ENCODE measurements at regions not wholly inside any gene's neighbourhood (a gene's known extent, or its start where the extent isn't known, plus 50 kb on each side); places are given as distances from the start of the nearest gene placed in this dataset.

- H3K9me2 ChIP-seq (ENCODE audit: low read depth, low read length), result no peaks in the 10 kb centered on the region
- H3K4me1 ChIP-seq (ENCODE audit: insufficient read depth, low read length, severe bottlenecking), result no peaks in the 10 kb centered on the region
- no peaks in the 10 kb centered on the region for H3K27me3 ChIP-seq (ENCODE audit: insufficient read depth, low read length)
- no peak overlapping the region for H2AFZ ChIP-seq (ENCODE audit: low read length)
- H3K4me3 ChIP-seq (ENCODE audit: low read depth, low read length, poor library complexity, severe bottlenecking), result no peak overlapping the region
- H4K20me1 ChIP-seq (ENCODE audit: insufficient read depth, low read length), result no peaks in the 10 kb centered on the region
- no peak overlapping the region for H3K9ac ChIP-seq (ENCODE audit: low read length)
- no peak for TF ChIP-seq EZH2 (IDR thresholded peaks at IDR 0.05; ENCODE audit: borderline replicate concordance, low read length)
- TF ChIP-seq CTCF (IDR thresholded peaks at IDR 0.05; ENCODE audit: low read length), result no peak
- no peak overlapping the region for H3K27ac ChIP-seq (ENCODE audit: low read depth, low read length, poor library complexity, severe bottlenecking)
- no peaks in the 10 kb centered on the region for H3K9me3 ChIP-seq (ENCODE audit: low read length)
- no peaks in the 10 kb centered on the region for H3F3A ChIP-seq (ENCODE audit: insufficient read depth, low read length)
- peaks cover 28% of the 10 kb centered on the region for H3K79me2 ChIP-seq (ENCODE audit: insufficient read depth, low read length)
- H3K4me2 ChIP-seq (ENCODE audit: low read length), result no peak overlapping the region
- peaks cover 89% of the 10 kb centered on the region for H3K36me3 ChIP-seq (ENCODE audit: insufficient read depth, low read length)
Observed at GRCh38 chr15:52626671-52627369, 52.4 kb downstream of the ATOSA start.

- Histone ChIP-seq H3K9ac (ENCODE audit: low read length) (no peak overlapping the region), H3K27ac (ENCODE audit: low read depth, low read length, poor library complexity, severe bottlenecking) (no peak overlapping the region), H3K4me1 (ENCODE audit: insufficient read depth, low read length, severe bottlenecking) (no peaks in the 10 kb centered on the region), H3F3A (ENCODE audit: insufficient read depth, low read length) (no peaks in the 10 kb centered on the region), H3K27me3 (ENCODE audit: insufficient read depth, low read length) (no peaks in the 10 kb centered on the region), H2AFZ (ENCODE audit: low read length) (no peak overlapping the region), H3K4me2 (ENCODE audit: low read length) (no peak overlapping the region), H3K9me3 (ENCODE audit: low read length) (no peaks in the 10 kb centered on the region), H3K4me3 (ENCODE audit: low read depth, low read length, poor library complexity, severe bottlenecking) (no peak overlapping the region), H3K79me2 (ENCODE audit: insufficient read depth, low read length) (peaks cover 19% of the 10 kb centered on the region), H3K36me3 (ENCODE audit: insufficient read depth, low read length) (peaks cover 88% of the 10 kb centered on the region), H4K20me1 (ENCODE audit: insufficient read depth, low read length) (no peaks in the 10 kb centered on the region), H3K9me2 (ENCODE audit: low read depth, low read length) (no peaks in the 10 kb centered on the region)
- no peak for TF ChIP-seq CTCF (IDR thresholded peaks at IDR 0.05; ENCODE audit: low read length)
- no peak for TF ChIP-seq EZH2 (IDR thresholded peaks at IDR 0.05; ENCODE audit: borderline replicate concordance, low read length)
Observed at GRCh38 chr15:52624262-52624661, 54.9 kb downstream of the ATOSA start.

- H3K4me3 ChIP-seq (ENCODE audit: low read depth, low read length, poor library complexity, severe bottlenecking), result no peak overlapping the region
- H3K4me2 ChIP-seq (ENCODE audit: low read length), result no peak overlapping the region
- TF ChIP-seq CTCF (IDR thresholded peaks at IDR 0.05; ENCODE audit: low read length), result no peak
- TF ChIP-seq EZH2 (IDR thresholded peaks at IDR 0.05; ENCODE audit: borderline replicate concordance, low read length), result no peak
- no peaks in the 10 kb centered on the region for H3K9me3 ChIP-seq (ENCODE audit: low read length)
- no peak overlapping the region for H3K9ac ChIP-seq (ENCODE audit: low read length)
- H2AFZ ChIP-seq (ENCODE audit: low read length), result no peak overlapping the region
- H3K27me3 ChIP-seq (ENCODE audit: insufficient read depth, low read length), result no peaks in the 10 kb centered on the region
- H3K9me2 ChIP-seq (ENCODE audit: low read depth, low read length), result no peaks in the 10 kb centered on the region
- no peak overlapping the region for H3K27ac ChIP-seq (ENCODE audit: low read depth, low read length, poor library complexity, severe bottlenecking)
- H4K20me1 ChIP-seq (ENCODE audit: insufficient read depth, low read length), result no peaks in the 10 kb centered on the region
- peaks cover 7% of the 10 kb centered on the region; the same call in 1 of the 2 replicates for H3K79me2 ChIP-seq (ENCODE audit: insufficient read depth, low read length)
- peaks cover 89% of the 10 kb centered on the region for H3K36me3 ChIP-seq (ENCODE audit: insufficient read depth, low read length)
- H3F3A ChIP-seq (ENCODE audit: insufficient read depth, low read length), result no peaks in the 10 kb centered on the region
- no peaks in the 10 kb centered on the region for H3K4me1 ChIP-seq (ENCODE audit: insufficient read depth, low read length, severe bottlenecking)
Observed at GRCh38 chr15:52622791-52623190, 54.0 kb upstream of the ARPP19 start.
